Neural cell (in vitro differentiated cells): ENCODE measurements at regions not wholly inside any gene's neighbourhood (a gene's known extent, or its start where the extent isn't known, plus 50 kb on each side); places are given as distances from the start of the nearest gene placed in this dataset.

Source experiments
- EZH2 ChIP-seq: fragments of 200-600, 300-800 bp; shearing (Covaris generic), sonication (generic); IDR thresholded peaks from 2 replicates; pipeline ENCODE4 v1.6.1; 2014; ENCODE audit warnings: antibody characterized with exemption, low read length, borderline replicate concordance, mild to moderate bottlenecking; ENCODE audit not compliant: insufficient read depth, poor library complexity, severe bottlenecking
- POLR2AphosphoS5 ChIP-seq: IDR thresholded peaks from 2 replicates; pipeline ENCODE4 v1.6.1; 2012
- RAD21 ChIP-seq: fragments of 450-650 bp; conservative IDR thresholded peaks from 2 replicates; pipeline ENCODE4 v1.6.1; 2014; ENCODE audit warnings: antibody characterized with exemption, mild to moderate bottlenecking, moderate library complexity
- SMC3 ChIP-seq: fragments of 450-650 bp; conservative IDR thresholded peaks from 2 replicates; pipeline ENCODE4 v1.6.1; 2014; ENCODE audit warnings: antibody characterized with exemption, mild to moderate bottlenecking, moderate library complexity; ENCODE audit not compliant: poor library complexity
- TAF1 ChIP-seq: IDR thresholded peaks from 2 replicates; pipeline ENCODE4 v1.6.1; 2012; ENCODE audit warnings: low read depth
- TF ChIP-seq, protein P1 (sequence below): fragments of 450-650 bp; IDR thresholded peaks from 2 replicates; pipeline ENCODE4 v1.5.1; 2014; ENCODE audit warnings: antibody characterized with exemption, mild to moderate bottlenecking, moderate library complexity; ENCODE audit not compliant: poor library complexity, severe bottlenecking

DNA sequence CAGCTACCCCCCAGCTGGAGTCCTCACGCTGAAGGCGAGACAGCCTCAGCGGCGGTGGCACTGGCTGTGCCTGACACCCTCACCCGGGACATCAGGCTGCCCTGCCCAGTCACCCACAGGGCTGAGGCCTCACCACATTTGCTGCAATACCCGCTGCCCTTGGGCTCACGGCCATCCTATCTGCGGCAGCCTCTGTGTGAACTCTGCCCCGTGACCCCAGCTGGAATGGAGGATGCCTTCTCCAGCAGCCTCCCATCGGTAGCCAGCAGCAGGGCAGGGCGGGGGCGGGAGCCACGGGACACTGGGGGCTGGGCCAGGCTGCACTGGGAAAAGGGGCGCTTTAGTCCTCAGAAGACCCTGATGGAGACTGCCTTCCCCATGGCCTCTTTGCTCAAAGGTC lies 112.4 kb upstream of the ZBTB40 start:
- TF ChIP-seq TAF1 (no peak), EZH2 (no peak), RAD21 (no peak), POLR2AphosphoS5 (no peak), SMC3 (no peak)
- TF ChIP-seq, protein P1, sequence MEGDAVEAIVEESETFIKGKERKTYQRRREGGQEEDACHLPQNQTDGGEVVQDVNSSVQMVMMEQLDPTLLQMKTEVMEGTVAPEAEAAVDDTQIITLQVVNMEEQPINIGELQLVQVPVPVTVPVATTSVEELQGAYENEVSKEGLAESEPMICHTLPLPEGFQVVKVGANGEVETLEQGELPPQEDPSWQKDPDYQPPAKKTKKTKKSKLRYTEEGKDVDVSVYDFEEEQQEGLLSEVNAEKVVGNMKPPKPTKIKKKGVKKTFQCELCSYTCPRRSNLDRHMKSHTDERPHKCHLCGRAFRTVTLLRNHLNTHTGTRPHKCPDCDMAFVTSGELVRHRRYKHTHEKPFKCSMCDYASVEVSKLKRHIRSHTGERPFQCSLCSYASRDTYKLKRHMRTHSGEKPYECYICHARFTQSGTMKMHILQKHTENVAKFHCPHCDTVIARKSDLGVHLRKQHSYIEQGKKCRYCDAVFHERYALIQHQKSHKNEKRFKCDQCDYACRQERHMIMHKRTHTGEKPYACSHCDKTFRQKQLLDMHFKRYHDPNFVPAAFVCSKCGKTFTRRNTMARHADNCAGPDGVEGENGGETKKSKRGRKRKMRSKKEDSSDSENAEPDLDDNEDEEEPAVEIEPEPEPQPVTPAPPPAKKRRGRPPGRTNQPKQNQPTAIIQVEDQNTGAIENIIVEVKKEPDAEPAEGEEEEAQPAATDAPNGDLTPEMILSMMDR: no peak
